ENCODE measurements at regions not wholly inside any gene's neighbourhood (a gene's known extent, or its start where the extent isn't known, plus 50 kb on each side); places are given as distances from the start of the nearest gene placed in this dataset.

GRCh38 chr12:60465060-60465459, 869.2 kb downstream of the SLC16A7 start (continued):
- no peak for TF ChIP-seq ATF4 (CRISPR knock-in tag; IDR thresholded peaks at IDR 0.05)
- TF ChIP-seq ZEB2 (IDR thresholded peaks at IDR 0.05): no peak
- no peak for TF ChIP-seq ZNF398 (CRISPR knock-in tag; IDR thresholded peaks at IDR 0.05)
- no peak for TF ChIP-seq CREB3 (tag; conservative IDR thresholded peaks at IDR 0.05; ENCODE audit: low read depth)
- no peak for TF ChIP-seq CREB1 (IDR thresholded peaks at IDR 0.05)
- no peak for TF ChIP-seq CREB1 (CRISPR knock-in tag; IDR thresholded peaks at IDR 0.05)

GRCh38 chr12:60468546-60468945, 872.7 kb downstream of the SLC16A7 start:
- Histone ChIP-seq H4K20me1 (replicated peaks; ENCODE audit: control insufficient read depth, insufficient read depth, low read length) (no peaks in the 10 kb centered on the region), H3K27ac (ENCODE audit: extremely low read depth, low read depth, low read length) (no peak overlapping the region), H3K27me3 (ENCODE audit: control insufficient read depth in 2 of 2, insufficient read depth in 2 of 2, low read length in 2 of 2) (no peaks in the 10 kb centered on the region), H3K36me3 (ENCODE audit: control insufficient read depth, insufficient read depth, low read length) (no peaks in the 10 kb centered on the region), H3K4me2 (ENCODE audit: insufficient read depth, low read length) (no peak overlapping the region), H3K9ac (ENCODE audit: insufficient read depth in 1 of 2, low read depth in 2 of 2, low read length in 2 of 2) (no peak overlapping the region), H3K4me1 (replicated peaks in 1 of 2; ENCODE audit: control insufficient read depth in 2 of 2, insufficient read depth in 2 of 2, low read length in 2 of 2) (no peaks in the 10 kb centered on the region), H3K9me3 (replicated peaks; ENCODE audit: control insufficient read depth, insufficient read depth, low read depth, low read length) (no peaks in the 10 kb centered on the region), H2AFZ (ENCODE audit: low read depth, low read length) (no peak overlapping the region), H3K79me2 (ENCODE audit: control insufficient read depth, insufficient read depth, low read length) (no peaks in the 10 kb centered on the region), H3K9me1 (ENCODE audit: control insufficient read depth, insufficient read depth, low read length) (no peaks in the 10 kb centered on the region), H3K4me3 (no peak overlapping the region)
- intact Hi-C loops (cut with micrococcal nuclease) (no loop called here), in situ Hi-C loops (cut with MboI) (no loop called here)
- DNase-seq (ENCODE audit: extremely low read depth in 1 of 4, low spot score in 3 of 4) (no peak), ATAC-seq (no peak), FAIRE-seq (no peak)
- 7% methylated on average over 5 of the region's 5 CpGs for WGBS (ENCODE audit: insufficient coverage, low coverage, missing lambda C conversion rate)
- ChIA-PET POLR2A (no interaction called here), CTCF (ENCODE audit: low intra/inter-chr PET ratio) (no interaction called here)
- no TSS peak for BruUV-seq (replicated peaks)
- TF ChIP-seq ZNF57 (CRISPR knock-in tag; IDR thresholded peaks at IDR 0.05) (no peak), TRIM25 (IDR thresholded peaks at IDR 0.05; ENCODE audit: borderline replicate concordance) (no peak), CCNT2 (IDR thresholded peaks at IDR 0.05; ENCODE audit: borderline replicate concordance, extremely low read depth, insufficient read length, low read depth, low read length) (no peak), ZNF133 (CRISPR knock-in tag; IDR thresholded peaks at IDR 0.05) (no peak), HDAC3 (IDR thresholded peaks at IDR 0.05; ENCODE audit: borderline replicate concordance, partially characterized antibody) (no peak), ZFX (CRISPR knock-in tag; IDR thresholded peaks at IDR 0.05) (no peak)

Measured in K562 (cell line).